Tibial artery (tissue), 4 donors: ENCODE measurements at regions not wholly inside any gene's neighbourhood (a gene's known extent, or its start where the extent isn't known, plus 50 kb on each side); places are given as distances from the start of the nearest gene placed in this dataset.

Experiments
- DNase-seq, 2 donors: peaks; one replicate each; pipeline ENCODE4 v3.0.0-alpha.2; 2019
- H3K27ac ChIP-seq, 2 donors: fragments of 200-600 bp; sonication (generic) in 1 of 2; 1 replicate in 1 of 2; 2 replicates in 1 of 2; pipeline ENCODE4 v1.5.1; 2018 to 2019; ENCODE audit warnings: mild to moderate bottlenecking in 1 of 2
- H3K27me3 ChIP-seq, 2 donors: fragments of 200-600 bp; sonication (generic) in 1 of 2; one replicate each; pipeline versions ENCODE4 v1.5.1 to v1.6.0; 2016 to 2019
- H3K36me3 ChIP-seq, 3 donors: fragments of 200-600 bp; sonication (generic) in 2 of 3; one replicate each; pipeline ENCODE4 v1.5.1; 2016 to 2019; ENCODE audit warnings: mild to moderate bottlenecking in 2 of 3
- H3K4me1 ChIP-seq, 4 donors: fragments of 200-600 bp; sonication (generic) in 2 of 4; 1 replicate in 3 of 4; 2 replicates in 1 of 4; pipeline ENCODE4 v1.5.1; 2016 to 2019
- H3K4me3 ChIP-seq, 2 donors: fragments of 200-600 bp; sonication (generic) in 1 of 2; 1 replicate in 1 of 2; 2 replicates in 1 of 2; pipeline ENCODE4 v1.5.1; 2018 to 2019; ENCODE audit warnings: mild to moderate bottlenecking in 2 of 2
- H3K9me3 ChIP-seq, 3 donors: fragments of 200-600 bp; sonication (generic) in 1 of 3; one replicate each; pipeline ENCODE4 v1.5.1; 2016 to 2019
- CTCF ChIP-seq, 2 experiments: fragments of 200-600 bp in 1 of 2; fragments of 450-650 bp in 1 of 2; IDR thresholded peaks; one replicate each; pipeline ENCODE4 v1.5.1; 2017 to 2019; ENCODE audit warnings: antibody characterized with exemption in 2 of 2, mild to moderate bottlenecking in 1 of 2, moderate library complexity in 1 of 2
- intact Hi-C: fragments of 100-400 bp; cut with DNase I; formaldehyde crosslinking; loops from one replicate; pipeline ENCODE4 v1.15.0; 2023; ENCODE audit warnings: low total_unique reads

DNA sequence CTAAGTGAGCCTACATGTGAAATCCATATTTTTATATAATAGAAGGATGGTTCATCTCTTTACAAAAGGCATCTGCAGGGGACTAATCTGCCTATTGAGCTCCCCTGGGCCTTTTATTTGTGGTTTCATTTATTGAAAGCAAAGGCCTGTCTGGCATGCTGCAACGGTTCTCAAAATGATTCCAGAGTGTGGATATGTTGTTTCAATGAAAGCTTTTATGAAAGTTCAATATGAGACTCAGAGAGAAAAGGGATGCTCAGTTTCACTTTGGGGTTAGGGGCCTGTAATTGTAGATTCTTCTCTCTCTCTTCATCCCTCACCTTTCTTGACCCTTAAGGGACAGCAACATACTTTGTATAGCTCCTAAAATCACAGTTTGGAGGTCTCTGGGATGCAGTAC is 204.2 kb upstream of the CASK start:
- Histone ChIP-seq H3K4me3 (no peak overlapping the region), H3K27ac (no peak overlapping the region), H3K27me3 (no peaks in the 10 kb centered on the region), H3K4me1 (peaks cover 0 to 4% (median 0%) of the 10 kb centered on the region in 4 donors), H3K36me3 (no peaks in the 10 kb centered on the region), H3K9me3 (no peaks in the 10 kb centered on the region)
- TF ChIP-seq CTCF (IDR thresholded peaks at IDR 0.05), result no peak
- no peak for DNase-seq
- intact Hi-C loops, result no loop called here

- intact Hi-C loops, result no loop called here
- no peaks in the 10 kb centered on the region for H3K27me3 ChIP-seq
- DNase-seq, result no peak
- no peaks in the 10 kb centered on the region for H3K9me3 ChIP-seq
- no peak for TF ChIP-seq CTCF (IDR thresholded peaks at IDR 0.05)
- H3K36me3 ChIP-seq, result no peaks in the 10 kb centered on the region
- no peak overlapping the region for H3K4me3 ChIP-seq
- peaks cover 0 to 4% (median 0%) of the 10 kb centered on the region in 4 donors for H3K4me1 ChIP-seq
- no peak overlapping the region for H3K27ac ChIP-seq
These were observed 200.0 kb upstream of the CASK start for GRCh38 chrX:42123369-42123768.

DNA sequence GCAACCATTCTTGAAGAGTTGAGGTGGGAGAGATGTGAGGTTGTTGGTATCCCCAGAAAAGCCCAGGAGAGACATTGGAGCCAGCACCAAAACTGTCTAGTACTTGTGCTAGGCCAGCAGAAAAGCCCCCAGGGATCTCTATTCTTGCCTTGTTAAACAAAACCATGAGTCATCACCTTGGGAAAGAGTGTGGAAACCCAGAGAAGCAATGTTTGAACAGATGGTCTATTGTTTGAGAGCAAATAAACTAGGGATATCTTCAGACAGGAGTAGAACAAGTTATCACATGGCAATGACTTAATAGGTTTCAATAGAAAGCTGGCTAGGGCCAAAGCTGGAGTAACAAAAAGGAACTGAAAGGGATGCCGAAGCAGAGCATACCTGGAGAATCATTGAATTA is 195.7 kb upstream of the CASK start:
- Histone ChIP-seq H3K36me3 (no peaks in the 10 kb centered on the region), H3K27ac (no peak overlapping the region), H3K9me3 (no peaks in the 10 kb centered on the region), H3K4me3 (no peak overlapping the region), H3K4me1 (no peaks in the 10 kb centered on the region), H3K27me3 (no peaks in the 10 kb centered on the region)
- no peak for TF ChIP-seq CTCF (IDR thresholded peaks at IDR 0.05)
- intact Hi-C loops, result no loop called here
- no peak for DNase-seq

DNA sequence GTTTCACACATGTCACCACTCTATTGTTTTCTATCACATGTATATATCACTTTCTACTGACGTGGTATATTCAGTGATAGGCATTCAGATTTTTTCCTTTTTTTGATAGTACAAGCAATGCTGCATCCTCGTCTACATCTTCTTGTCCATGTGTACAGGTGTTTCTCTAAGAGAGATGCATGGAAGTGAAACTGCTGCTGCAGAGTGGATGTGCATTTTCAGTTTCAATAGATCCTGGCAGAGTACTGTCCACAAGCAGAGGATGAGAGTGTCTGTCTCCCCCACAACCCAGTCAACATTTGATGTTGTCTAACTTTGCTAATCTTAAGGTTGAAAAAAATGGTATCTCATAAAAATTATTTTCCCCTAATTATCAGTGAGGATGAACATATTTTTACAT is 194.0 kb upstream of the CASK start:
- intact Hi-C loops, result no loop called here
- no peak overlapping the region for H3K27ac ChIP-seq
- no peaks in the 10 kb centered on the region for H3K9me3 ChIP-seq
- no peaks in the 10 kb centered on the region for H3K27me3 ChIP-seq
- H3K36me3 ChIP-seq, result no peaks in the 10 kb centered on the region
- no peak overlapping the region for H3K4me3 ChIP-seq
- no peak for DNase-seq
- no peak for TF ChIP-seq CTCF (IDR thresholded peaks at IDR 0.05)
- H3K4me1 ChIP-seq, result no peaks in the 10 kb centered on the region

DNA sequence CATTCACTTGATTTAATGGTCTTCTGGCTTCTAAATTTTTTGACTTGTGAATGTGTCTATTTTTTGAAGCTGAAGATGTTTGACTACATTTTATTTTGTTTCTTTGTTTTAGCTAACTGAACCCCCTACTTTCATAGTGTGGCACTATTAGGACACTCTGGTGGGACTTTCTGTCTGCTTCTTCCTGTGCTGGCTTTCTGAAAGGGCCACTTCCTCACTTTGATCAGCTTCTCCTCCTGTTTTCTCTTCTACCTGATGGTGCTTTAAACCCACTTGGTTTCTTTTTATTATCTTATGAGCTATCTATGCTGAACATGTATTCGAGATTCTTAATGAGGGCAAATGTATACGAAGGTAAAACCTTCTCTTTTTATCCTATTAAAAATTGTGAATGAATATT is 186.1 kb upstream of the CASK start:
- intact Hi-C loops, result no loop called here
- Histone ChIP-seq H3K4me1 (no peaks in the 10 kb centered on the region), H3K27me3 (no peaks in the 10 kb centered on the region), H3K9me3 (no peaks in the 10 kb centered on the region), H3K4me3 (no peak overlapping the region), H3K36me3 (no peaks in the 10 kb centered on the region), H3K27ac (no peak overlapping the region)
- TF ChIP-seq CTCF (IDR thresholded peaks at IDR 0.05), result no peak
- no peak for DNase-seq
